Limb (tissue), 2 donors: ENCODE measurements at regions not wholly inside any gene's neighbourhood (a gene's known extent, or its start where the extent isn't known, plus 50 kb on each side); places are given as distances from the start of the nearest gene placed in this dataset.

ENCODE experiments used
- DNase-seq, 2 donors: peaks; one replicate each; pipeline ENCODE4 v3.0.0-alpha.2; 2016; ENCODE audit errors: extremely low spot score in 2 of 2

DNA sequence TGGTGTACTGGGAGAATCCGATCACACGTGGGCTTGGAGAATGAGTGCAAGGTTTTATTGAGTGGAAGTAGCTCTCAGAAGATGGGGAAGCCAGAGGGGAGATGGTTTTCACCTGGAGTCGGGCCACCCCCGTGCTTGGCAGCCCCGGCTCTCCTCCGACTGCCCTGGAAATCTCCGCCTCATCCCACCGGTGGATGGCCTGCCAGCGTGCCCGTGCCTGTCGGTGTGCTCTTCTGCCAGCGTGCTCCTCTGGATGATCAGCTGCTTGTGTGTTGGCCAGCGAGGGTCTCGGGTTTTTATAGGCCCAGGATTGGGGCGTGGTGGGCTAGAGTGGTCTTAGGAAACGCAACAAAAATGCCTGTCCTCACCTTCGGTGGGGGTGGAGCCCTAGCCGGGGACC, 368.0 kb downstream of the FAT4 start:
- no peak for DNase-seq

DNA sequence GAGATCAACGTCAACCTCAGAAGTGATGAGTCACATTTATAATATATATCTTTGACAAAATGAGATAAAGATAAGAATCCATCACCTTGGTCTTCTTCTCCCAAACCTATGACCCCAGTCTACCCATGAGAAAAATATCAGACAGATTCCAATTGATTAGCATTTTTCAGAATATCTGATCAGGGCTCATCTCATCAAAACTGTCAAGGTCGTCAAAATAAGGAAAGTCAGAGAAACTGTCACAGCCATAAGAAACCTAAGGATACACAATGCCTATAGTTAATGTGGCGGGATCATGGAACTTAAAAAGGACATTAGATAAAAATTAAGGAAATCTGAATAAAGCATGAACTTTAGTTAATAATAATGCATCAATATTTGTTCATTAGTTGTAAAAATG, 374.1 kb downstream of the FAT4 start:
- DNase-seq: no peak

DNA sequence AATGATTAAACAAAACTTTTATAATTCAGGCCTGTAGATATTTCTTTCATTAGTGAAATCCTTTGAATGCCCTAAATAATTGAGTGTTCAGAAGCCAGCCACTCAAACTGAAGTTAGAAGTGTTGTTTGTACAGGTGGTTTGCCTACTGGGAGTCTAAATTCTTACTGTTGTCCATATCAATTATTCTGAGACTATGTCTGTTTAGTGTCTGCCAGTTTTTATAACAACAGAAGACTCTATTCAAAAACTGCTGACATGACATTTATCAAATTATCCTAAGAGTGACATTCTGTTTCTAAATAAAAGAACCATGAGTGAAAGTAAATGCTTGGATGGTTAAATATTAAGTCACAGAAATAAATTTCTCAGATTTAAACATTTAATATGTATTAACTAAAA, 375.1 kb downstream of the FAT4 start:
- DNase-seq: no peak

DNA sequence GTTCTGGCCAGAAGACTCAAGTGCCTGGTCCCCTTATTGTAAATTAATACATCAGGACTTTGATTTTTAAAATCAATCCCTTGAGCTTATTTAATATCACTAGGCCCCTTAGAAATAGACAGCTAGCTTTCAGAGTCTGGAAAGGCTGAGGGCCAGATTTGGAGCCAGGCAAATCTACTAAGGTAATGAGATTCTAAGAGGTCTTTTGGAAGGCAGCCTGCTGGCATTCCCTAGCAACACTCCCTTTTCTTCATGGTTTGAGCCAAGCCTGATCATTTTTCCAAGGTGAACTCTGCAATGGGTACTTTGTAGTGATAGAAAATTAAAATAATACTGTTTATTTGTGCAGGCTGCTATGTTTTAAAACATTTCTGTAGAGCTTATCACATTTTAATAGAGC, 378.5 kb downstream of the FAT4 start:
- peak in 1 of 2 donors; percentile 42 for DNase-seq

DNA sequence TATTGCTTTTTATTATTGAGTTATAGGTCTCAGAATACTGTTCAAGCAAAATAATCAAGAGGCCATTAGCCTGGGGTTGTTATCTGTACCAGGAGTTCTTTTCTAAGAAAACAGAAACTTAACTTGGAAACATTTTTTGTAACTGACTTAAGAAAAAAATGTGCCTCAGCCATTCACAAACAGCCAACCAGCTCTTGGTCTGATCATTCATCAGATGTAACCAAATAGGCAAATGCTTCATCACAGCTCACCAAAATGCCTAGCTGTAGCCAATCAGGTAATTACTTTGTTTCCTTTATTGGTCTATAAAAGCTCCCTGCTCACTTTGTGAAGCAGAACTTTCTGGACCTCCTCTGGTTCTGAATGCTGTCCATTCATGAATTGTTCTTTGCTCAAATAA, 387.7 kb downstream of the FAT4 start:
- DNase-seq: no peak

DNA sequence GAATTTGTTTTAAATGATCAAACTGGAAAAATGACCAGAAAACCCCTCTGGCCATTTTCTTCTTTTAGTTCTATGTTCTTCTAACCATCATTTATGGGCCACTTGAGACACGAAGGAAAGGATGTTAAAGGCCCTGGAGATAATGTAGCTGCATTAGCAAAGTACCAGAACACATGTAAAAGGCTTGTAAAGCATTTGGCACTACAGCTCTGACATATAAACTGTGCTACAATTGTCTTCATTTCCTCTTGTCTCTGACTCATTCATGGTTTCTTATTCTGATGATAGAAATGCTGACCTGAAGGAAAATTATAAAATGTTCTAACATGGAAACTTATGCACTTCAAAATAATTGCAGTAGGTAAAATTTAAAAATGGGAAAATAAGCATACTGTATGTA, 388.7 kb downstream of the FAT4 start:
- DNase-seq: peak in 1 of 2 donors; percentile 35

DNA sequence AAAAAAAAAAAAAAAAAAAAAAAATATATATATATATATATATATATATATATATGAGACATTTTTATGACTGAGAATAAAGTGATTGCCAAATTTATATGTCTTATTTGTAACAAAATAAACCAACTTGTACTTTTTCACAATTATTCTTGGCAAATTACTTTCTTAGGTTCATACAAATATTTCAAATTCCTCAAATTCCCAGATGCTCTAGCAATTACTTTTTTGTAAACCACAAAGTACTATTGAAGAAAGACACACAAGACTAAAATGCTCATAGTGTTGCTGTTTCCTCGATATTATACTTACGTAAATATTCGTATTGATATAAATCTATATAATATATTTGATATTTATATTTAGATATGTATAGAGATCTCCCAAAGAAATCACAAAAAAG, 390.0 kb downstream of the FAT4 start:
- no peak for DNase-seq

DNA sequence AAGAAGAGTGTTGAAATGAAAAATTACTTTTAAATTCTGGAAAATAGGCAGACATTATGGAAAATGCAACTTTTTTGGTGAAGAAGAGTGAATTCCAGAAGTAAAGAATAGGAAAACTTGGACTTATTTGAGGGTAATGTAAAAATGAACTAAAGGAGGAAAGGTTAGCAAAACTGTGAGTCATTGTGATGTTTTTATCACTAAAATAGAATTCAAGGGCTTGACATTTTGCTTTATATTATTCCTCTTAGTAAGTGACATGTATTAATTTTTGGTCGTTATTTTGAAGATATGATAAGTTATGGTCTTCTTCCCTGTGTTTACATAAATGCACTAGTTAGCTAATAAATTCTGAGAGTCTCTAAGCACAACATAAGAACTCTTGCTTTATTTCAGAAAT, 390.9 kb downstream of the FAT4 start:
- DNase-seq: no peak

DNA sequence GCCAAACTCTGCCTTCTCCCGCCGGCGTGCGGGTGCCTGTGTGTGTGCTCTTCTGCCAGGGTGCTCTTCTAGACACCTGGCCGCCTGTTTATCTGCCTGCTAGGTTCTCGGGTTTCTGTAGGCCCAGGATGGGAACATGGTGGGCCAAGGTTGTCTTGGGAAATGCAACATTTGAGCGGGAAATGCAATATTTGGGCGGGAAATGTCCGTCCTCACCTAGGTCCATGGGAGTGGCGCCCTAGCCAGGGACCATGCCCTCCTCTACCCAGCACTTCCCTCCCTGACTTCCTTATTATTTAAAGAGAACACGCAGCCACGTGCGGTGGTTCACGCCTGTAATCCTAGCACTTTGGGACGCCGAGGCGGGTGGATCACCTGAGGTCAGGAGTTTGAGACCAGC, 392.6 kb downstream of the FAT4 start:
- DNase-seq: no peak

DNA sequence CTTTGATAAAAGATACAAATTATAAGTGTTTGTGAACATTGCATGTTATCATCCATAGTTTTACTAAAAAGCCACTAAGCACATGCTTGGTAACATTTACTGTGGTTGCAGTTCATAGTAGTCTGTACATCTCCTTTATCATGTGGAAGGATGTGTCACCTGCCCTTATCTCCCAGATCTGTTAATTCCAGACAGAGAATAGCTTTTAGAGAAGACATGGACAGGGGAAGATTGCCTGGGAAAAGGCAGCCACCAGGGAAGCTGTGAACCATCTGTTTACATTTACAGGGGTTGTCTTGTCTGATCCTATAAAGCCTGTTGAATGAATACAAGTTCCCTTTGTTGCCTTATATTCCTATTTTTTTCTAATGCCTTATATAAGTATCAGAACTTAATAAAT, 396.0 kb downstream of the FAT4 start:
- DNase-seq: no peak

DNA sequence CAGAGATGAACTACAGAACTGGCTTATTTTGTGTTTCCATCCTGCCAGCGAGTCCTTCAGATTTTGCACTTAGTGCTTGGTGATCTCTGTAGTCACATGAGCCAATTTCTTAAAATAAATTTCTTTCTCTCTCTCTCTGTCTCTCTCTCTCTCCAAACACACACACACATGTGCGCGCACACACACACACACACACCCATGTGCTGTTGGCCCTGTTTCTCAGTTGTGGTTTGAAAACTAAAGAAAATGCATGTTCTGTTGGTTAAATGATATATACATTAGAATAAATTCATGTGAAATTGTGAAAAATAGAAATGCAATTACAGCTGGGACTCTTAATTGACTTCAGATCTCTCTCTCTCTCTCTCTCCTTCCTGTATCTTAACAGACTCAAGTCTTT, 399.3 kb downstream of the FAT4 start:
- DNase-seq: no peak

DNA sequence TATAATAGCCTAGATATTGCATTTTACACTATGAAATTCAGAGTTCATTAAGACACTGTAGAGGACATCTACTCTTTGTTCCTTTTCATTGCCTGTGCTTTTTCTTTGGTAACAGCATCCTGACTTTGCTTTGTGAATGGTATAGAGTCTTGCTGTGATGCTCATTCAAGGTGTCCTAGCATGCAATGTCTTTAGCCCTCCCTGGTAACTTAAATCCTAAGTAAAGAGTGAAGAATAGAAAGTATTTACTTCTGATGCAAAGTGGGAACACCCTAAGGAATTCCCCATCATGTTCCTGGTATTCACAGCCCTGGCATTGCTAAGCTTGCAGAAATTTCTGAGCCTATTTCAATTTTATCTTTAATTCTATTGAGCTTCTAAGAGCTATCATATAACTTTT, 400.1 kb downstream of the FAT4 start:
- no peak for DNase-seq

DNA sequence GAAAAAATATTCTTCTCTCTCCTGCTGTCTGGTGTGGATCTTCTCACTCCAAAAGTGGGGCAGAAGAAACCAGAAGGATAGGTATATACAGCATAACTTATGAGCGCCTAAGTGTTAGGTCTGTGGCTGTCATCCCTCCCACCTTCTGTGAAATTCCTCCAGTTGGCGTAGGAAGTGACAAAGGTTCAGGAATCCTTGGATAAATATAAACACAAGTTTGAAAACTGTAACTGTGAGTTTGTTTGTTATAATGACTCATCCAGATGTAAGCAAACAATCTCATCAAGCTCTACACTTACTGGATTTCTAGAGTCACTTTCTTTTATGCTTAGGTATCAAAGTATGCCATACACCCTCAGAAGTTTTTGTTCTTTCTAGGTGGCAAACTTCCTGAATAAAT, 405.2 kb downstream of the FAT4 start:
- no peak for DNase-seq

DNA sequence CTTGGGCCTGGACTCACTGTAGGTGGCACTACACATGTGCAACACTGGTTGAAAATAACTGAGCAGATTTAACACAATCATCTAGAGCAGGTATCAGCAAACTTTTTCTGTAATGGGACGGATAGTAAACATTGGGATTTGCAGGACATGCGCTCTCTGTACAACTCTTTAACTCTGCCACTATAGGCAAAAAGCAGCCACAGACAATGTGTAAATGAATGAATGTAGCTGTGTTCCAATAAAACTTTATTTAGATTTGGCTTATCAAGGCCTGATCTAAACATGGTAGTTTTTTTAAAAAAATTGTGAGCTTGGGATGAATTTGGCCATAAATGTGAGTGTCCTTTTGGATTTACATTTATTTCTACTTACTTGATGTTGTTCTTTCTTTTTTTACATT, 407.3 kb downstream of the FAT4 start:
- no peak for DNase-seq

DNA sequence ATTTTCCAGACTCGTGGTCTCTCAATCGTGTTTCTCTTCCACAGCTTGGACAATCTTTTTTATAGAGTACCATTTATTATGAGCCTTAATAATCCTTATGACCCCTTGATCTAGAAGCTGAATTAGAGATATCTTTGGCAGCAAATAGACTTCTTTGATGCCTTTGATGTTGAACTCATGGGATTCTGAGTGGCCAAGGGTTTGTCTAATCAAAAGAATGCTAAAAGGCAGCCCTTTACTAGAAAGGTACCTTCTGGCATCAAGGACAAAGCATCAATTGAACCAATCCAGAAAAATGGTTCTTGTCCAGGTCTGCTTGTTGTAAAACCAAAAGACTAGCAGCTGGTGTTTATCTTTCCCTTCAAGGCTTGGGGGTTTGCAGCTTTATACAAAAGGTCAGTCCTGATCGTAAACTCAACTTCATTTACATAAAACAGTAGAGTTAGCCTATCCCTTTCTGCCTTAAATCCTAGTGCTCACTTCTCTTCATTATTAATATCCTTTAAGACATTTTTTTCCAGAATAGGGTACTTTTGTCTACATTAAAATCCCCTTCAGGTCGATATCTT, 411.3 kb downstream of the FAT4 start:
- no peak for DNase-seq

DNA sequence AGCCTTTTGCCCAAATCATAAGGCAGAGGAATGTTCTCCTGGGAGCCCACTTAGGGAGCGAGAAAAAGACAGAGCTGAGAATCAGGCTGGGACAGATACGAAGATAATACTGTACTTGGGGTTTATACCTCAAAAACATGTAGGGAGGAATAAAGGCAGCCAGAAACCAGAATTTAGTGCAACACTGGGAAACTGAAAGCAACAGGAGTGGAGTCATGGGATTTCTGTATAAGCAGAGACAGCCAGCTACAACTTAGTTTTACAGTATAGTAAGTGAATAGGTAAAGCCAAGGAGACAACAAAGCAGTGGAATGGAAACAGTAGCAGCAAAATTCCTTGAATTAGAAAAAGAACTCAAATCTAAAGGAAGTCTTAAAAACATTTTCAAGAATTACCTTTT, 413.2 kb downstream of the FAT4 start:
- DNase-seq: no peak

DNA sequence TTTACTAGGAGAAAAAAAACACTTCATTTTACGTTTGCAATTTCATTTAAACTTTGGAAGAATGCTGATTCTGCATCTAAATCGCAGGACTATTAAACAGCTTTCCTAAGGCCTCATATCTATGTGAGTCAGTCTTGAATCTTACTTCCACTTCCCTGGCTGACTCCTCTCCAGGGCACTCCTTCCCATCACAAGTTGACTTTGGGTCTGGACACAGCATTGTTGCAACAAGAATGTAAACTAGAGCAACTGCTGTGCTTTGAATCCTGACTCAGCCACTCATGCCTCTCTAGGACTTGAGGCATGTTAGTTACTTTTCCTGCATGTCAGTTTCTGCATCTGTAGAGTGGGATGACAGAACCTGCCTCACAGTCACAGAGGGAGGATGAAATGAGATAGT, 413.8 kb downstream of the FAT4 start:
- DNase-seq: no peak

DNA sequence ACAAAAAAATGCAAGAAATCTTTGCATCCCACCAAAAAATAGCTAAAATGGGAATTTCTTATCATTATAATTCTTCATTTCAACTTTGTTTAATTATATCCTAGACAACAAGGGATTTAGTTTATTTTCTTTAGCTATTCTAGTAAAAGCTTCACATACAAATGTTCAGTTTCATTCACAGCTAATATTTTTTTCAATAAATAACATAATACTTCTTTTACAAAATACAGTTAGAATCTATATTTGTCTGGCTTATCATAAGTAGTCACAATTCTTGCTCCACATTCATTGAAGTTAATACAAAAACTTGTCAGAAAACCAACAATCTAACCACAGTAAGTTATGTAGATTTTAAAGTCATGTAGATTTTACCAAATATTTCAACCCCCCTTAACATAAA, 414.4 kb downstream of the FAT4 start:
- DNase-seq: no peak

DNA sequence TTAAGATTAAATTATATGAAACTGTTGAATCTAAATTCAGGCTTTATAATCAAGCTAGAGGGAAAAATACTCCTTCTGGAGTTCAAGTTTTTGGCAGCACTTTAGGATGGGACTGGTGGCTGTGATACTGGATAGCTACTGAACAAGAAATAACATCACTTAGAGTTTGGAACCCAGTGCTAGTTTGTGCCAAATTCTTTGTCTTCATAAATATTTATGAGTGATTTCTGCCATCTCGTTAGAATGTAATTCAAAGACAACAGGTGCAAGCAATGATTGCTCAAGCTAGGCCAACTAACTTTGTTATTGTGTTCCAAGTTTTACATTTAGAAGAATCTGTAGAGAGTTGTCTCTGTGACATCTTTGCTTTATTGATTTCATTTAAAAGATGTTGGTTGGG, 417.9 kb downstream of the FAT4 start:
- DNase-seq: no peak

DNA sequence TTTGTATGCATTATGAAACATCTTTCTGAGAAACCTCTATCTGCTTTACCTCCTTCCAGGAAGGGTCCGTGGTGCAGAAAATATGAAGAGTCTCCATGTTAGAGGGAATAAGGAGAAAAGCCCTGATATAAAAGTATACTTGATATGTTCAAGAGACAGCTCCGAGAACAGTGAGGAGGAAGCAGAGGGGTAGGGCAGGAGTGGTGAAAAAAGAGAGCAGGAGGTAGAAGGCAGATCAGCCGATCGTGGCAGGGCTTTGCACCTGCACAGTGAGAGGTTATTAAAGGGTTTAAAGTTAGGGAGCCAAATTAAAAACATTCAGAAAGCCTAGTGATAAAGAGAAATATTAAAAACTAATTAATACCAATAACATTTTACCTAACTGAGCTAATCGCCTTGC, 419.7 kb downstream of the FAT4 start:
- DNase-seq: no peak

DNA sequence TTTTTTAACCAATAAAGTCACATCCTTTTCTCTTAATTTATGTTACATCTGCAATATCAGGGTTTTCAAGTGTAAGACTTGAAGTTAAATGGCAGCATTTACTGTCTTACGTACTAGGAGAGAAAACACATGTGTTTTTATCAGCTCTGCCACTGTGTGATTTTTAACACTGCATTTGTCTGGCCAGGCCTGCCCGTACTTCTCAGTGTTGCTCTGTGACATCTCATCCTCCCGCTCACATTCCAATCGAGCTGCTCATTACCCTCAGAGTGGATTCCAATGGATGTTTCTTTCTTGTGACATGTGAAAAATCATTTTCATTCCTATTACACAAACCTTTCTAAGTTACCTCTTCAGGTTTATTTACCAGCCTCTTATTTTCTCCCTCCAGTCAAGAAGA, 420.3 kb downstream of the FAT4 start:
- DNase-seq: no peak

DNA sequence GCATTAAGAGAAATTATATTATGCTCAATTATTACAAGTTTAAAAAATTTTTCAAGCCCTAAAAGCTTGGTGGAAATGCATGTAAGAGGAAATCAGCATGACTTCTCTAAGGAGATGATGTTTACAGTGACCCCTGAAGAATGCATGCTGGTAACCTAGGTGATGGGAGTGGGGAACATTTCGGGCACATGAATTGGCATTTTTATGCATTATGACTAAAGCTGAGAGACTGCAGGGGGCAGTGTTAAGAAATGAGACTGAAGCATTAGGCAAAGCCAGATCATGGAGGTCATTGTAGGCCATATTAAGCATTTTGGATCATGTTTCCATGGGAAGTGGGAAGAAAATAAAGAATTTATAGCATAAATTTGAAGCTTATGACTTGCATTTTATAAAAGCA, 421.3 kb downstream of the FAT4 start:
- no peak for DNase-seq

DNA sequence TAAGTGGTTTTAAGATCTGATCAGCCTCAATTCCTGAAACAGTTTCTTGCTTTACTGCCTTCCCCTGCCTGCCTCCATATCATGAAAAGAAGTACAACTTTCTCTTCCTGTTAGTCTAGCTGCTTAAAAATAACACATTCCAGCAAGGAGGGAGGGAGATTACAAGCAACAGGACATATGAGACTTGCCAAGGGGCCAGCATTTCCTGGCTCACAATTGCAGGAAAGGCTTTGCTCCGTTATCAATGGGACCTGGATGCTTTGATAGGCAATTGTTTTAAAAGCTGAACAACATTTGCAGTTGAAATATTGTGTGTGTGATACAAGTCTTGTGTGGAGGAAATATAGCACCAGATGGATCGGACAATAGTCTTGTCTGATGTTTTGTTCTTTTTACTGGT, 425.0 kb downstream of the FAT4 start:
- DNase-seq: no peak

DNA sequence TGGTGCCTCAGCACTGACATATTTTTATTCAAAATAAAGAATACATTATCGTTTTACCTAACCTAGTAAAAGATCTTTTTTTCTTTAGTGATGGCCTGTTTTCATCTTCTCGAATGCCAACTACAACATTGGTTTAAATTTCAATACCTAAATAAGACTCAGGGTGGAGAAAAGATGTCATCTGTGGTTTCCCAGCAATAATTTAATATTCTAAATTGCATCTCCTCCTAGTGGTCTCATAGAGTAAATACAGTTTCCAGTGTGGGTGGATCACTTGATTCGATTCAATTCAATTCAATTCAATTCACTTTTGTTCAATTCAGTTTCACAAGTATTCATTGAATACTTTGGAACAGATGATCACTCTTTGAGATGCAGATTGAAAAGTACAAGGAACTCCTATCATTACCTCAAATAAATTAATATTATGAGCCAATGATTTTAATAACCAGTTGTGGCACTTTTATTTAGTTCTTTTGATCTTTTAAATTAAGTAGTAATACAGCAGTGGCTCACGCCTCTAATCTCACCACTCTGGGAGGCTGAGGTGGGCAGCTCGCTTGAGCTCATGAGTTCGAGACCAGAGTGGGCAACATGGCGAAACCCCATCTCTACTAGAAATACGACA, 427.2 kb downstream of the FAT4 start:
- no peak for DNase-seq
